Right lobe of liver (tissue), 4 donors: ENCODE measurements at regions not wholly inside any gene's neighbourhood (a gene's known extent, or its start where the extent isn't known, plus 50 kb on each side); places are given as distances from the start of the nearest gene placed in this dataset.

Experiments used
- POLR2A ChIP-seq: fragments of 450-650 bp; IDR thresholded peaks from one replicate; pipeline ENCODE4 v1.6.1; 2017; ENCODE audit warnings: antibody characterized with exemption, mild to moderate bottlenecking
- TF ChIP-seq, protein P1 (sequence below), 4 donors: fragments of 200-600 bp in 3 of 4; fragments of 450-650 bp in 1 of 4; IDR thresholded peaks; one replicate each; pipeline versions ENCODE4 v1.5.1 to v1.8.0; 2016 to 2022; ENCODE audit warnings: antibody characterized with exemption in 4 of 4, mild to moderate bottlenecking in 2 of 4
- donor health status: DM: no; HTN: no; CAD: no.
- donor health status: DM: no; HTN: no; CAD: no.
- donor health status: DM: no; HTN: yes; CAD: no.

DNA sequence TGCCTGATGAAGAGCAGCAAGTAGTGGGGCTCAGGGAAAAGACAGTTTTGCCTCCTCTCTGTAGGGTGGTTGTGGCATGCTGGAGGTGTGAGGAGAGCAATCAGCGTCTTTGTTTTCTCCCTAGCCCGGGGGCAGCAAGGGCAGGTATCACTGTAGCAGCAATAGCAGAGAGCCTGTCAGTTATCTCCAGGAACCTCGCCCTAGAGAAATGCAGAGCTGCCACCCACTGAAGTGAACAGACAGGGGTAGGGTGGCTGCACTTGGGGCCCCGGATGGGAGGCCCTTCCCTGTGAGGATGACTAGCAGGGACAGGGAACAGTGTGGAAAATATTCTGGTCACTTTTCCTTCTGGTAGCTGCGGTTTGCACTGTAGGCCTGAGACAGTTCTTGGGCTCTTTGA, 886.5 kb downstream of the CDH8 start:
- no peak for TF ChIP-seq POLR2A
- TF ChIP-seq, protein P1, sequence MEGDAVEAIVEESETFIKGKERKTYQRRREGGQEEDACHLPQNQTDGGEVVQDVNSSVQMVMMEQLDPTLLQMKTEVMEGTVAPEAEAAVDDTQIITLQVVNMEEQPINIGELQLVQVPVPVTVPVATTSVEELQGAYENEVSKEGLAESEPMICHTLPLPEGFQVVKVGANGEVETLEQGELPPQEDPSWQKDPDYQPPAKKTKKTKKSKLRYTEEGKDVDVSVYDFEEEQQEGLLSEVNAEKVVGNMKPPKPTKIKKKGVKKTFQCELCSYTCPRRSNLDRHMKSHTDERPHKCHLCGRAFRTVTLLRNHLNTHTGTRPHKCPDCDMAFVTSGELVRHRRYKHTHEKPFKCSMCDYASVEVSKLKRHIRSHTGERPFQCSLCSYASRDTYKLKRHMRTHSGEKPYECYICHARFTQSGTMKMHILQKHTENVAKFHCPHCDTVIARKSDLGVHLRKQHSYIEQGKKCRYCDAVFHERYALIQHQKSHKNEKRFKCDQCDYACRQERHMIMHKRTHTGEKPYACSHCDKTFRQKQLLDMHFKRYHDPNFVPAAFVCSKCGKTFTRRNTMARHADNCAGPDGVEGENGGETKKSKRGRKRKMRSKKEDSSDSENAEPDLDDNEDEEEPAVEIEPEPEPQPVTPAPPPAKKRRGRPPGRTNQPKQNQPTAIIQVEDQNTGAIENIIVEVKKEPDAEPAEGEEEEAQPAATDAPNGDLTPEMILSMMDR (IDR thresholded peaks at IDR 0.05): no peak
